SK-MEL-5 (cell line): ENCODE measurements at regions not wholly inside any gene's neighbourhood (a gene's known extent, or its start where the extent isn't known, plus 50 kb on each side); places are given as distances from the start of the nearest gene placed in this dataset.

Experiments used
- DNase-seq: peaks from one replicate; pipeline ENCODE4 v3.0.0-alpha.2; 2016; ENCODE audit warnings: low read depth, low spot score
- in situ Hi-C: cut with HindIII; loops from 2 replicates; pipeline ENCODE4 v1.10.0; 2016; ENCODE audit warnings: low sequenced_read_pairs, high pct_unique_total_duplicates, low pct_unique_long_range_greater_than_20kb

GRCh38 chr7:97798046-97799019 is 66.4 kb downstream of the TAC1 start:
- DNase-seq: no peak

GRCh38 chr7:97801108-97801507 is 69.2 kb downstream of the TAC1 start:
- in situ Hi-C loops: no loop called here
- DNase-seq: peak; percentile 27

More at GRCh38 chr7:97798046-97799019, 66.4 kb downstream of the TAC1 start:
- in situ Hi-C loops: no loop called here
